Neural cell (in vitro differentiated cells): ENCODE measurements at regions not wholly inside any gene's neighbourhood (a gene's known extent, or its start where the extent isn't known, plus 50 kb on each side); places are given as distances from the start of the nearest gene placed in this dataset.

Source experiments
- CTCF ChIP-seq: fragments of 450-650 bp; IDR thresholded peaks from 2 replicates; pipeline ENCODE4 v1.5.1; 2014; ENCODE audit warnings: antibody characterized with exemption, mild to moderate bottlenecking, moderate library complexity; ENCODE audit not compliant: poor library complexity, severe bottlenecking
- EP300 ChIP-seq: fragments of 450-650 bp; conservative IDR thresholded peaks from 2 replicates; pipeline ENCODE4 v1.6.1; 2014; ENCODE audit warnings: antibody characterized with exemption, mild to moderate bottlenecking, moderate library complexity; ENCODE audit not compliant: poor library complexity, severe bottlenecking
- EZH2 ChIP-seq: fragments of 200-600, 300-800 bp; shearing (Covaris generic), sonication (generic); IDR thresholded peaks from 2 replicates; pipeline ENCODE4 v1.6.1; 2014; ENCODE audit warnings: antibody characterized with exemption, low read length, borderline replicate concordance, mild to moderate bottlenecking; ENCODE audit not compliant: insufficient read depth, poor library complexity, severe bottlenecking
- MXI1 ChIP-seq: fragments of 450-650 bp; conservative IDR thresholded peaks from 2 replicates; pipeline ENCODE4 v1.6.1; 2014; ENCODE audit warnings: antibody characterized with exemption, mild to moderate bottlenecking; ENCODE audit not compliant: poor library complexity, severe bottlenecking
- POLR2AphosphoS5 ChIP-seq: IDR thresholded peaks from 2 replicates; pipeline ENCODE4 v1.6.1; 2012
- RAD21 ChIP-seq: fragments of 450-650 bp; conservative IDR thresholded peaks from 2 replicates; pipeline ENCODE4 v1.6.1; 2014; ENCODE audit warnings: antibody characterized with exemption, mild to moderate bottlenecking, moderate library complexity
- REST ChIP-seq: IDR thresholded peaks from 2 replicates; pipeline ENCODE4 v1.6.1; 2012; ENCODE audit warnings: borderline replicate concordance
- SMC3 ChIP-seq: fragments of 450-650 bp; conservative IDR thresholded peaks from 2 replicates; pipeline ENCODE4 v1.6.1; 2014; ENCODE audit warnings: antibody characterized with exemption, mild to moderate bottlenecking, moderate library complexity; ENCODE audit not compliant: poor library complexity
- TAF1 ChIP-seq: IDR thresholded peaks from 2 replicates; pipeline ENCODE4 v1.6.1; 2012; ENCODE audit warnings: low read depth

- TF ChIP-seq EZH2 (no peak), MXI1 (no peak), POLR2AphosphoS5 (no peak), CTCF (no peak), RAD21 (no peak), EP300 (no peak), TAF1 (no peak), SMC3 (no peak), REST (no peak)
Observed at GRCh38 chr5:115366223-115366622, 69.8 kb upstream of the CCDC112 start.
